GM12892 (cell line): ENCODE measurements at regions not wholly inside any gene's neighbourhood (a gene's known extent, or its start where the extent isn't known, plus 50 kb on each side); places are given as distances from the start of the nearest gene placed in this dataset.
"Not testable (repeated sequence)": the region's sequence is repeated elsewhere in the genome, so short reads cannot be mapped to it uniquely, and the experiment has no call there.

Experiments
- DNase-seq: peaks from one replicate; pipeline ENCODE4 v3.0.0; 2011; ENCODE audit not compliant: insufficient read length
- FAIRE-seq: peaks from 2 replicates; lab custom pipeline; 2011; peaks lifted over from hg19 to GRCh38; lab: Jason Lieb, UNC
- POLR2A ChIP-seq: IDR thresholded peaks from 2 replicates; pipeline ENCODE4 v1.6.1; 2011; ENCODE audit warnings: low read depth, low read length, control low read depth
- POLR2AphosphoS5 ChIP-seq: IDR thresholded peaks from 2 replicates; pipeline ENCODE4 v1.6.1; 2011; ENCODE audit warnings: low read depth, low read length, control low read depth
- TAF1 ChIP-seq: IDR thresholded peaks from 2 replicates; pipeline ENCODE4 v1.6.1; 2011; ENCODE audit warnings: low read depth, mild to moderate bottlenecking, control low read depth, low read length, borderline replicate concordance

GRCh38 chr6:139525415-139525814 is 151.0 kb upstream of the CITED2 start:
- TF ChIP-seq POLR2AphosphoS5 (no peak), POLR2A (no peak), TAF1 (no peak)
- no peak for FAIRE-seq
- DNase-seq, result no peak

GRCh38 chr6:139523986-139524385 is 149.5 kb upstream of the CITED2 start:
- FAIRE-seq (no peak), DNase-seq (no peak)
- no peak for TF ChIP-seq POLR2AphosphoS5

- TF ChIP-seq POLR2AphosphoS5 (no peak), TAF1 (no peak), POLR2A (no peak)
- no peak for DNase-seq
- FAIRE-seq, result no peak
Measured at GRCh38 chr6:139522511-139523220, 148.2 kb upstream of the CITED2 start.

DNA sequence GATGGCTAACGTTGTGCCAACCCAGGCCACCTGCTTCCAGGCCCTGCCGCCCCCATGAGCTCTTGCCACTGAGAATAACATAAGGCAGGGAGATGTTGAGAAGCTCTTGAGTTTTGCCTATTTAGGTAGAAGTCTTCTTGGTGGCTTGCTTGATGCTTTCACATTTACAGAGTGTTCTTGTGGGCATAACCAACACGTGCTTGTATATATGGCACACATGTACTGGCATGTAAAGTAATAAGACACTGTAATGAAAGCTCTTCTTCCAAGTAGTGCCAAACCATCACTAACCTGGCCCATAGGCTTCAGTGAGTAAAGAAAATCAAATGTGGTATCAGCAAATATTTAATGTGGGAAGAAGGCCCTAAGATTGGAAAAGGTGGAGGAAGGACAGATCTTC is 146.9 kb upstream of the CITED2 start:
- FAIRE-seq (no peak), DNase-seq (no peak)
- TF ChIP-seq TAF1, result no peak

GRCh38 chr6:139520321-139520768 is 145.9 kb upstream of the CITED2 start:
- DNase-seq (no peak), FAIRE-seq (no peak)
- TF ChIP-seq POLR2AphosphoS5, result no peak
- no peak for TF ChIP-seq POLR2A
- TF ChIP-seq TAF1, result no peak

- TF ChIP-seq POLR2A (no peak), TAF1 (no peak), POLR2AphosphoS5 (no peak)
- DNase-seq (no peak), FAIRE-seq (no peak)
Measured at GRCh38 chr6:139519571-139520031, 145.2 kb upstream of the CITED2 start.

- TF ChIP-seq POLR2A (no peak), POLR2AphosphoS5 (no peak), TAF1 (no peak)
- FAIRE-seq (no peak), DNase-seq (no peak)
Measured at GRCh38 chr6:139519097-139519496, 144.6 kb upstream of the CITED2 start.

- DNase-seq, result no peak
- no peak for TF ChIP-seq TAF1
- TF ChIP-seq POLR2AphosphoS5, result no peak
- TF ChIP-seq POLR2A, result no peak
- FAIRE-seq, result no peak
Measured at GRCh38 chr6:139518556-139519091, 144.2 kb upstream of the CITED2 start.

GRCh38 chr6:139517998-139518555 is 143.6 kb upstream of the CITED2 start:
- not testable (repeated sequence) for FAIRE-seq, DNase-seq

GRCh38 chr6:139515511-139515910 is 141.1 kb upstream of the CITED2 start:
- TF ChIP-seq POLR2AphosphoS5, result no peak
- TF ChIP-seq POLR2A, result no peak
- no peak for TF ChIP-seq TAF1
- FAIRE-seq, result no peak
- no peak for DNase-seq

GRCh38 chr6:139514819-139515218 is 140.4 kb upstream of the CITED2 start:
- no peak for FAIRE-seq

GRCh38 chr6:139510040-139510790 is 135.8 kb upstream of the CITED2 start:
- DNase-seq (no peak), FAIRE-seq (no peak)
- no peak for TF ChIP-seq TAF1
- TF ChIP-seq POLR2A, result no peak
- TF ChIP-seq POLR2AphosphoS5, result no peak

More at GRCh38 chr6:139514819-139515218, 140.4 kb upstream of the CITED2 start:
- TF ChIP-seq POLR2A (no peak), TAF1 (no peak), POLR2AphosphoS5 (no peak)
- DNase-seq, result no peak

DNA sequence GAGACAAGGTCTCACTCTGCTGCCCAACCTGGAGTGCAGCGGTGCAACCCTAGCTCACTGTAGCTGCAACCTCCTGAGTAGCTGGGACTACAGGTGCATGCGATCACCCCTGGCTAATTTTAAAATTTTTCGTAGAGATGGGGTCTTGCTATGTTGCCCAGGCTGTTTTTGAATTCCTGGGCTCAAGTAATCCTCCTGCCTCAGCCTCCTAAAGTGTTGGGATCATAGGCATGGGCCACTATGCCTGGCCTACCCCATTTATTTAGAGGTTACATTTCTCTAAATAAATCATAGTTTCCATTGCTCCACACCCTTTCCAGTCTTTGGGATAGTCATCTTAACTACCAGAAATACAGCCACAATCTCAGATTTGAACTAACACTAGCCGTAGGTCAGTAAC is 134.7 kb upstream of the CITED2 start:
- TF ChIP-seq TAF1 (no peak), POLR2AphosphoS5 (no peak), POLR2A (no peak)
- no peak for FAIRE-seq
- no peak for DNase-seq

DNA sequence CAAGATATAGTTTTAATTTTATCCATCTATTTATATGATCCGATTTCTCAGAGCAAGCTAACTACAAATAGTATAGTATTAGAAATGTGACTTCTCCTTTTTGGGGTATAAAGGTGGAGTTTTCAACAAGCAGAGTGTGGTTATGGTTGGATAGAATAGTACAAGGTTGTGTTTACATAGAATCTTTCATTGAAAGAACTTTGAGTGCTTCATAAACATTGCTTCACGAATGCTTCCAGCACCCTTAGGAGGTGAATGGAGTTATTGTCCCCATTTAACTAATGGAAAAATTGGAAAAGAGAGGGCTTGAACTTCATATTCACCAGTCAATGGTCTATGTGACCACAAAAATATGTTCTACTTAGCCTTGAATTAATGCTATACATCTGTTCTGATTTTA is 134.1 kb upstream of the CITED2 start:
- FAIRE-seq (no peak), DNase-seq (no peak)
- no peak for TF ChIP-seq POLR2A
- no peak for TF ChIP-seq POLR2AphosphoS5
- no peak for TF ChIP-seq TAF1
